GM10266 (cell line): ENCODE measurements at regions not wholly inside any gene's neighbourhood (a gene's known extent, or its start where the extent isn't known, plus 50 kb on each side); places are given as distances from the start of the nearest gene placed in this dataset.

Source experiments
- DNase-seq: peaks from one replicate; pipeline ENCODE4 v3.0.0; 2012; ENCODE audit errors: extremely low spot score
- CTCF ChIP-seq: IDR thresholded peaks from 2 replicates; pipeline ENCODE4 v1.5.1; 2012; ENCODE audit warnings: mild to moderate bottlenecking, low read depth; ENCODE audit not compliant: control insufficient read depth, insufficient read depth; ENCODE audit errors: missing control alignments

DNA sequence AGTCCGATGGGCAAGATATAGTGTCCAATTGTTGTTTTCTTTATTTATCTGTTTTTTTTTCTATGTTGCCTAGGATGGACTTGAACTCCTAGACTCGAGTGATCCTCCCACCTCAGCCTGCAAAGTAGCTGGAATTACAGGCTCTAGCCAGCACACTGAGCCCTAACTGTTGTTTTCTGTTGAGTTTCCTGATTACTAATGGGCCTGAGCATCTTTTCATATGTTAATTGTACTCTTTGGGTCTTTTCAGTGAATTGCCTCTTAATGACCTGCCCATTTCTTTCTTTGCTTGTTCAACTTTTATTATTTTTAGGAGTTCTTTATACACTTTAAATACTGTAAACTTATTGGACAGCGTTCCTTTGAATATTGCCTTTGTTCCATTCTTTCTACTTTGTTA is 213.0 kb downstream of the HS3ST3B1 start:
- TF ChIP-seq CTCF: no peak
- DNase-seq: no peak

GRCh38 chr17:14510136-14510535 is 209.3 kb downstream of the HS3ST3B1 start:
- no peak for DNase-seq
- TF ChIP-seq CTCF: no peak

- DNase-seq: no peak
- TF ChIP-seq CTCF: no peak
These were observed 207.3 kb downstream of the HS3ST3B1 start for GRCh38 chr17:14508156-14508555.

- no peak for TF ChIP-seq CTCF
These were observed 205.5 kb downstream of the HS3ST3B1 start for GRCh38 chr17:14506364-14506763.

GRCh38 chr17:14505606-14506005 is 204.7 kb downstream of the HS3ST3B1 start:
- no peak for DNase-seq
- no peak for TF ChIP-seq CTCF

More at GRCh38 chr17:14506364-14506763, 205.5 kb downstream of the HS3ST3B1 start:
- no peak for DNase-seq

- DNase-seq: no peak
- TF ChIP-seq CTCF: no peak
These were observed 199.1 kb downstream of the HS3ST3B1 start for GRCh38 chr17:14499976-14500375.

DNA sequence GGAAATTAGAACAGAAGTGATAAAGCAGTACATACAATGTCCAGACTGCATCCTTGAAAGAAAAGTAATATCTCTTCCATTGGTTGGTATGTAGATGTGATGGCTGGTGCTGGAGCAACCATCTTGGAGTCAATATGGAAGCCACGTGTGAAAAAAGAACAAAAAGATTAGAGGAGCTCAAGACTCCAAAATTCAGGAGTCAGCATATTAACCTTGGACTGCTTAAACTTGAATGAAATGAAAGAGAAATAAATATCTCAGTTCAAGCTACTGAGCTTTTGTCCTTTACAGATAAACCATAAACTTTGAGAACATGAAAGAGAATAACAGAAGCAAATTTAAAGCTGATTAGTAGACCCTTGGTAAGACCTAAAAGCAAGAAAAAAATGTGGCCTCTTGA is 197.9 kb downstream of the HS3ST3B1 start:
- no peak for DNase-seq
- no peak for TF ChIP-seq CTCF
